Spleen (tissue), 7 donors: ENCODE measurements at regions not wholly inside any gene's neighbourhood (a gene's known extent, or its start where the extent isn't known, plus 50 kb on each side); places are given as distances from the start of the nearest gene placed in this dataset.

Experiments used
- CTCF ChIP-seq, 11 experiments: fragments of 200-600 bp in 7 of 11; fragments of 450-650 bp in 4 of 11; sonication (generic) in 4 of 11; IDR thresholded peaks in 8 of 11; conservative IDR thresholded peaks in 3 of 11; 1 replicate in 7 of 11; 2 replicates in 4 of 11; pipeline versions ENCODE4 v1.4.0 to v1.8.0; 2016 to 2021; ENCODE audit warnings: antibody characterized with exemption in 11 of 11, inconsistent platforms in 4 of 11, mild to moderate bottlenecking in 1 of 11
- POLR2A ChIP-seq, 3 donors: fragments of 450-650 bp; IDR thresholded peaks; one replicate each; pipeline ENCODE4 v1.5.1; 2017; ENCODE audit warnings: antibody characterized with exemption in 3 of 3, mild to moderate bottlenecking in 1 of 3
- POLR2AphosphoS5 ChIP-seq, 3 donors: sonication (generic); formaldehyde crosslinking; IDR thresholded peaks; one replicate each; pipeline ENCODE4 v1.5.1; 2017; ENCODE audit warnings: antibody characterized with exemption in 3 of 3
- donor health status: DM: no; HTN: no; CAD: no; lungs with moderate emphysema.
- donor health status: DM: no; HTN: no; CAD: no.
- donor health status: DM: no; HTN: no; CAD: no.

GRCh38 chr5:94094793-94095441, 353.5 kb upstream of the POU5F2 start:
- TF ChIP-seq CTCF (IDR thresholded peaks at IDR 0.05 in 8 of 11, conservative IDR thresholded peaks at IDR 0.05 in 3 of 11) (no peak), POLR2AphosphoS5 (IDR thresholded peaks at IDR 0.05) (no peak), POLR2A (IDR thresholded peaks at IDR 0.05) (no peak)
